HL-60 (cell line): ENCODE measurements at regions not wholly inside any gene's neighbourhood (a gene's known extent, or its start where the extent isn't known, plus 50 kb on each side); places are given as distances from the start of the nearest gene placed in this dataset.

Source experiments
- DNase-seq, 2 experiments: peaks; one replicate each; pipeline ENCODE4 v3.0.0-alpha.2; 2010 to 2020; ENCODE audit warnings: low read depth in 1 of 2, low spot score in 1 of 2
- H3K27ac ChIP-seq: fragments of 250-450 bp; sonication (Bioruptor Pico); replicated peaks from 2 replicates; pipeline ENCODE4 v1.5.1; 2020; ENCODE audit warnings: mild to moderate bottlenecking, moderate library complexity
- H3K27me3 ChIP-seq: fragments of 250-450 bp; sonication (Bioruptor Pico); 2 replicates; pipeline ENCODE4 v1.5.1; 2021; ENCODE audit warnings: mild to moderate bottlenecking, moderate library complexity; ENCODE audit not compliant: insufficient read depth, poor library complexity, severe bottlenecking
- H3K4me3 ChIP-seq: replicated peaks from 2 replicates; pipeline ENCODE4 v1.5.1; 2011; ENCODE audit warnings: mild to moderate bottlenecking, control low read depth, low read length; ENCODE audit not compliant: insufficient read depth
- GABPA ChIP-seq: IDR thresholded peaks from 2 replicates; pipeline ENCODE4 v1.6.1; 2012; ENCODE audit warnings: low read depth
- POLR2AphosphoS5 ChIP-seq: IDR thresholded peaks from 2 replicates; pipeline ENCODE4 v1.6.1; 2012; ENCODE audit warnings: low read depth
- SPI1 ChIP-seq: IDR thresholded peaks from 2 replicates; pipeline ENCODE4 v1.6.1; 2012; ENCODE audit warnings: low read depth, mild to moderate bottlenecking, borderline replicate concordance
- TF ChIP-seq, protein P1 (sequence below): IDR thresholded peaks from 2 replicates; pipeline ENCODE4 v1.6.1; 2012; ENCODE audit warnings: low read depth; ENCODE audit not compliant: insufficient replicate concordance
- TF ChIP-seq, protein P2 (sequence below): IDR thresholded peaks from one replicate; pipeline ENCODE4 v1.5.1; 2011; ENCODE audit warnings: low read length, control low read depth, inconsistent platforms; ENCODE audit not compliant: insufficient read depth

DNA sequence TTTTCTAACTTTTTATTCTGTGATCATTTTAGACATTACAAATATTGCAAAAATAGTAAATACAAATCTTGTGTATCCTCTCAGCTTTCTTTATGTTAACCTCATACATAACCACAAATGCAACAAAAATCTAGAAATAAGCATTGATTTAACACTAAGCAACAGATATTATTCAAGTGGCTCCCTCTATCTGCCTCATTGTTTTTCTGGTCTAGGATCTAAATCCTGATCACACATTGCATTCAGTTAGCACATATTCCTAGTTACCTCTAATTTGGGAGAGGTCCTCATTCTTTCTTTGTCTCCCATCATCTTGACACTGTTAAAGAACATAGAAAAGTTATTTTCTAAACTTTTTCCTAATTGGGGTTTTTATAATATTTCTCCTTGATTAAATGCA lies 1126.0 kb downstream of the ROBO2 start:
- TF ChIP-seq GABPA (no peak), POLR2AphosphoS5 (no peak), SPI1 (no peak)
- TF ChIP-seq, protein P1, sequence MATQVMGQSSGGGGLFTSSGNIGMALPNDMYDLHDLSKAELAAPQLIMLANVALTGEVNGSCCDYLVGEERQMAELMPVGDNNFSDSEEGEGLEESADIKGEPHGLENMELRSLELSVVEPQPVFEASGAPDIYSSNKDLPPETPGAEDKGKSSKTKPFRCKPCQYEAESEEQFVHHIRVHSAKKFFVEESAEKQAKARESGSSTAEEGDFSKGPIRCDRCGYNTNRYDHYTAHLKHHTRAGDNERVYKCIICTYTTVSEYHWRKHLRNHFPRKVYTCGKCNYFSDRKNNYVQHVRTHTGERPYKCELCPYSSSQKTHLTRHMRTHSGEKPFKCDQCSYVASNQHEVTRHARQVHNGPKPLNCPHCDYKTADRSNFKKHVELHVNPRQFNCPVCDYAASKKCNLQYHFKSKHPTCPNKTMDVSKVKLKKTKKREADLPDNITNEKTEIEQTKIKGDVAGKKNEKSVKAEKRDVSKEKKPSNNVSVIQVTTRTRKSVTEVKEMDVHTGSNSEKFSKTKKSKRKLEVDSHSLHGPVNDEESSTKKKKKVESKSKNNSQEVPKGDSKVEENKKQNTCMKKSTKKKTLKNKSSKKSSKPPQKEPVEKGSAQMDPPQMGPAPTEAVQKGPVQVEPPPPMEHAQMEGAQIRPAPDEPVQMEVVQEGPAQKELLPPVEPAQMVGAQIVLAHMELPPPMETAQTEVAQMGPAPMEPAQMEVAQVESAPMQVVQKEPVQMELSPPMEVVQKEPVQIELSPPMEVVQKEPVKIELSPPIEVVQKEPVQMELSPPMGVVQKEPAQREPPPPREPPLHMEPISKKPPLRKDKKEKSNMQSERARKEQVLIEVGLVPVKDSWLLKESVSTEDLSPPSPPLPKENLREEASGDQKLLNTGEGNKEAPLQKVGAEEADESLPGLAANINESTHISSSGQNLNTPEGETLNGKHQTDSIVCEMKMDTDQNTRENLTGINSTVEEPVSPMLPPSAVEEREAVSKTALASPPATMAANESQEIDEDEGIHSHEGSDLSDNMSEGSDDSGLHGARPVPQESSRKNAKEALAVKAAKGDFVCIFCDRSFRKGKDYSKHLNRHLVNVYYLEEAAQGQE: no peak
- TF ChIP-seq, protein P2, sequence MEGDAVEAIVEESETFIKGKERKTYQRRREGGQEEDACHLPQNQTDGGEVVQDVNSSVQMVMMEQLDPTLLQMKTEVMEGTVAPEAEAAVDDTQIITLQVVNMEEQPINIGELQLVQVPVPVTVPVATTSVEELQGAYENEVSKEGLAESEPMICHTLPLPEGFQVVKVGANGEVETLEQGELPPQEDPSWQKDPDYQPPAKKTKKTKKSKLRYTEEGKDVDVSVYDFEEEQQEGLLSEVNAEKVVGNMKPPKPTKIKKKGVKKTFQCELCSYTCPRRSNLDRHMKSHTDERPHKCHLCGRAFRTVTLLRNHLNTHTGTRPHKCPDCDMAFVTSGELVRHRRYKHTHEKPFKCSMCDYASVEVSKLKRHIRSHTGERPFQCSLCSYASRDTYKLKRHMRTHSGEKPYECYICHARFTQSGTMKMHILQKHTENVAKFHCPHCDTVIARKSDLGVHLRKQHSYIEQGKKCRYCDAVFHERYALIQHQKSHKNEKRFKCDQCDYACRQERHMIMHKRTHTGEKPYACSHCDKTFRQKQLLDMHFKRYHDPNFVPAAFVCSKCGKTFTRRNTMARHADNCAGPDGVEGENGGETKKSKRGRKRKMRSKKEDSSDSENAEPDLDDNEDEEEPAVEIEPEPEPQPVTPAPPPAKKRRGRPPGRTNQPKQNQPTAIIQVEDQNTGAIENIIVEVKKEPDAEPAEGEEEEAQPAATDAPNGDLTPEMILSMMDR: no peak
- Histone ChIP-seq H3K4me3 (no peak overlapping the region), H3K27ac (no peak overlapping the region), H3K27me3 (no peaks in the 10 kb centered on the region)
- DNase-seq: no peak

DNA sequence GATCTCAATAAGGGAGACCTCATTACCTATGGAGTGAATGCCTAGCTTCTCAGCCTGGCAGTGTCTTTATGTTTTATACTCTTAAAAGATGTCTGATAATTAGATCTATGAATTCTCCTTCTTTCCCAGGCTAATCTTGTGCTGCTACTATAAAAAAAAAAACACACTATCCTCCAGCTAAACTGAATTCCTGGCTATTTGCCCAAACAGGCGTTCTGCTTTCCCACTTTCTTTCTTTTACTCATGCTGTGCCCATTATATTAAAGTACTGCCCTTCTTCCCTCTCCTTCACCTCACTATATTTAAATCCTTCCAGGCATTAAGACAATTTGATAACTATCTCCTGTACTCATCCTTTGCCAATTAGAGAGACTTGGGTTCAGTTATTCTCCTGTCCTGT lies 1134.9 kb downstream of the ROBO2 start:
- no peak for DNase-seq
- no peak overlapping the region for H3K4me3 ChIP-seq
- H3K27me3 ChIP-seq: no peaks in the 10 kb centered on the region
- no peak overlapping the region for H3K27ac ChIP-seq
- TF ChIP-seq POLR2AphosphoS5 (no peak), SPI1 (no peak), GABPA (no peak)
- TF ChIP-seq, protein P2: no peak
- TF ChIP-seq, protein P1: no peak

DNA sequence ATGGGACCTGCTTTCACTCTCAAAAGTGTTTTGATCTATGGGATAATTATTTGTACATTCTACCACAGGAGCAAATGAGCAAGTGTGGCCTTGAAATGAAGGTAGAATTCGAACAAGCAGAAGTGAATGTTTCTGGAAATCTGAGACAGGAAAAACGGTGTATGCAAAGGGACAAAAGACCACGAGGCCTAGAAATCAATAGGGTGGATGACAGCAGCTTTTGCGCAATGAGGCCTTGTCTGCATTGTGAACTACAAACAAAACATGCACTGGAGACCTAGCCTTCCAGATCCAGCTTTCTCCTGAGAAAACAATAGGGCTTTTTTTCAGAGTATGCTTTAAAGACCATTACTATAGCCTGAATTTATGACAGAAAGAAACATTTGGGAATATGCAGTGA lies 1137.0 kb downstream of the ROBO2 start:
- Histone ChIP-seq H3K4me3 (no peak overlapping the region), H3K27me3 (no peaks in the 10 kb centered on the region), H3K27ac (no peak overlapping the region)
- TF ChIP-seq SPI1 (no peak), GABPA (no peak), POLR2AphosphoS5 (no peak)
- TF ChIP-seq, protein P2: no peak
- TF ChIP-seq, protein P1: no peak
- no peak for DNase-seq
